BLaER1 treated with 17β-estradiol and CSF1 and Interleukin-3, amounts not matched to agents 10 nM and 100 nM (cell line): ENCODE measurements at regions not wholly inside any gene's neighbourhood (a gene's known extent, or its start where the extent isn't known, plus 50 kb on each side); places are given as distances from the start of the nearest gene placed in this dataset.

Experiments used
- H3K27ac ChIP-seq, 11 experiments: shearing (Covaris generic); formaldehyde crosslinking; 2 replicates each; pipeline ENCODE4 v1.8.1; 2022
- H3K27me3 ChIP-seq, 11 experiments: shearing (Covaris generic); formaldehyde crosslinking; 2 replicates each; pipeline ENCODE4 v1.8.1; 2022
- H3K36me3 ChIP-seq, 11 experiments: shearing (Covaris generic); formaldehyde crosslinking; 2 replicates each; pipeline ENCODE4 v1.8.1; 2022
- H3K4me1 ChIP-seq, 10 experiments: shearing (Covaris generic); formaldehyde crosslinking; 2 replicates each; pipeline ENCODE4 v1.8.1; 2022
- H3K4me2 ChIP-seq, 11 experiments: shearing (Covaris generic); formaldehyde crosslinking; 2 replicates each; pipeline ENCODE4 v1.8.1; 2022
- H3K4me3 ChIP-seq, 10 experiments: shearing (Covaris generic); formaldehyde crosslinking; 2 replicates each; pipeline ENCODE4 v1.8.1; 2022
- H3K9ac ChIP-seq, 11 experiments: shearing (Covaris generic); formaldehyde crosslinking; 2 replicates each; pipeline ENCODE4 v1.8.1; 2022
- H3K9me3 ChIP-seq, 11 experiments: shearing (Covaris generic); formaldehyde crosslinking; replicated peaks in 1 of 11; 2 replicates each; pipeline ENCODE4 v1.8.1; 2022
- H4K20me1 ChIP-seq, 11 experiments: shearing (Covaris generic); formaldehyde crosslinking; 2 replicates each; pipeline ENCODE4 v1.8.1; 2022
- Cebpa-rat ChIP-seq, 11 experiments: shearing (Covaris generic); IDR thresholded peaks; 2 replicates each; pipeline ENCODE4 v1.8.1; 2022

- Histone ChIP-seq H3K9ac (no peak overlapping the region), H3K4me2 (no peak overlapping the region), H3K9me3 (no peaks in the 10 kb centered on the region), H4K20me1 (no peaks in the 10 kb centered on the region), H3K27ac (no peak overlapping the region), H3K36me3 (no peaks in the 10 kb centered on the region), H3K4me1 (no peaks in the 10 kb centered on the region), H3K27me3 (no peaks in the 10 kb centered on the region), H3K4me3 (no peak overlapping the region)
- no peak for TF ChIP-seq Cebpa-rat (IDR thresholded peaks at IDR 0.05)
Measured at GRCh38 chr9:118962426-118962825, 406.8 kb downstream of the BRINP1 start.

GRCh38 chr9:118963674-118964073 is 405.6 kb downstream of the BRINP1 start:
- Histone ChIP-seq H3K4me1 (no peaks in the 10 kb centered on the region), H3K36me3 (no peaks in the 10 kb centered on the region), H4K20me1 (no peaks in the 10 kb centered on the region), H3K9ac (no peak overlapping the region), H3K27ac (no peak overlapping the region), H3K9me3 (no peaks in the 10 kb centered on the region), H3K4me2 (no peak overlapping the region), H3K4me3 (no peak overlapping the region), H3K27me3 (no peaks in the 10 kb centered on the region)
- no peak for TF ChIP-seq Cebpa-rat (IDR thresholded peaks at IDR 0.05)

- no peaks in the 10 kb centered on the region for H3K4me1 ChIP-seq
- no peak overlapping the region for H3K4me2 ChIP-seq
- H3K4me3 ChIP-seq = no peak overlapping the region
- no peak for TF ChIP-seq Cebpa-rat (IDR thresholded peaks at IDR 0.05)
- peaks cover 0 to 4% (median 0%) of the 10 kb centered on the region in 11 experiments; a peak in 2 of 22 replicates for H3K9me3 ChIP-seq
- H4K20me1 ChIP-seq = no peaks in the 10 kb centered on the region
- H3K9ac ChIP-seq = no peak overlapping the region
- H3K27ac ChIP-seq = no peak overlapping the region
- no peaks in the 10 kb centered on the region for H3K27me3 ChIP-seq
- H3K36me3 ChIP-seq = no peaks in the 10 kb centered on the region
Measured at GRCh38 chr9:118967901-118968300, 401.3 kb downstream of the BRINP1 start.

DNA sequence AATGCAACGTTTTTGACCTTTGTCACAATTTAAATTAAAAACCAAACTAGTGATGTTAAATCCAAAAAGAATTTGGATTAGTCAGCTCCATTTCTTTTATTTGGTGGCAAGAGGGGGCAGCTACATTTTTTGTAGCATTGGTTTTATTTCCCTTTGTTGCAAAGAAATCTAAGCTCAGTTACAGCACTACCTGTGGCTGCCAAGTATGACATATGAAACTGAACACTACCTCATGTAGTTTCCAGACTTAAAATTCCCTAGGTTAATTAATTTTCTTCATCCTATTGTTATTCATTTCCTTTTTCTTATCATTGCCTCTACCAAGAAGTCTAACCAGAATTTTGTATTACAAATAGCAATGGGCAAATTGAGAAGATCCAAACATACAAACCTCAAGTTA is 393.5 kb downstream of the BRINP1 start:
- Histone ChIP-seq H3K4me3 (no peak overlapping the region), H4K20me1 (no peaks in the 10 kb centered on the region), H3K4me1 (peaks cover 0 to 7% (median 0%) of the 10 kb centered on the region in 10 experiments; a peak in 4 of 20 replicates), H3K27ac (no peak overlapping the region), H3K9me3 (peaks cover 0 to 4% (median 0%) of the 10 kb centered on the region in 11 experiments; a peak in 2 of 22 replicates), H3K9ac (no peak overlapping the region), H3K27me3 (no peaks in the 10 kb centered on the region), H3K4me2 (no peak overlapping the region), H3K36me3 (no peaks in the 10 kb centered on the region)
- TF ChIP-seq Cebpa-rat (IDR thresholded peaks at IDR 0.05) = no peak

DNA sequence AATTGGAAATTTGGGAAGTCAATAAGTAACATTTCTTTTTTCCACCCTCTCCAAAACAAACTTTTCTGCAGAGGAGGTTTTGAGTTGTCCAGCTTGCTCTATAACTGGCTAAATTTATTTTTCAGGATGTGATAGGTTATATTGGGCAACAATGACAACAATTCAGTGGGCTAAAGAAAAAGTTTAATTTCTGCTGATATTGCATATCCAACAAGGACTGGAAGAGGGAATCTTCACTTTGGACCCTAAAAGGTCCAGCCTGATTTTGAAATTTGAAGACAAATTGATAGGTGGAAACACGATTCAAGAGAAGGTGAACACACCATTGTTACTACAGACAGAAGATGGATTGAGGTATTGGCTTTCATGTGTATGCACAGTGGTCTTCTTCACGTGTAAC is 393.1 kb downstream of the BRINP1 start:
- Histone ChIP-seq H3K9ac (no peak overlapping the region), H3K27ac (no peak overlapping the region), H3K4me1 (peaks cover 0 to 9% (median 0%) of the 10 kb centered on the region in 10 experiments; a peak in 5 of 20 replicates), H3K9me3 (0 out of 22 replicates have a peak, but pooled peaks cover 0 to 4% (median 0%) of the 10 kb centered on the region in 11 experiments), H3K27me3 (no peaks in the 10 kb centered on the region), H3K4me2 (no peak overlapping the region), H4K20me1 (no peaks in the 10 kb centered on the region), H3K36me3 (no peaks in the 10 kb centered on the region), H3K4me3 (no peak overlapping the region)
- TF ChIP-seq Cebpa-rat (IDR thresholded peaks at IDR 0.05) = no peak

DNA sequence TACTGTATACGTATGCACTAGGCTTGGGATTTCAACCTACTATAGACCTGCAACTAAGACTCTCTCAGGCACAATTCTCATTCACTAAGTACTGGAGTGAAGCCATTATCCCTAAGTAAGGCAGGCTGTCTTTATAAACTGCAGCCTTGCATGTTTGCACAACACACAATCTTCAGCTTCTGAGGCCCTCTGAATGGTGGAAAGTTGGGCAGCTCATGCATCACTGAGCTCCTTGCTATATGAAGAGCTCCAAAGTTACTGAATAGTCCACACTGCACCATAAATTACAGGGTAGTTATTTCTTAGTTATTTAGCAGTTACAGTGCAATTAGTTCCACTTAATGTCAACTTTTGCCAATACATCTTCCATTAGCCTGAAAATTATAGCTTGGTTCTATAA is 384.6 kb downstream of the BRINP1 start:
- peak overlapping the region in 1 of 11 experiments; percentile 31; a peak in 2 of 22 replicates for H3K4me2 ChIP-seq
- no peaks in the 10 kb centered on the region for H4K20me1 ChIP-seq
- H3K27ac ChIP-seq = no peak overlapping the region
- H3K9ac ChIP-seq = no peak overlapping the region
- H3K36me3 ChIP-seq = no peaks in the 10 kb centered on the region
- peaks cover 5 to 24% (median 16%) of the 10 kb centered on the region in 10 experiments; a peak in 17 of 20 replicates for H3K4me1 ChIP-seq
- no peak for TF ChIP-seq Cebpa-rat (IDR thresholded peaks at IDR 0.05)
- no peak overlapping the region for H3K4me3 ChIP-seq
- no peaks in the 10 kb centered on the region for H3K9me3 ChIP-seq
- no peaks in the 10 kb centered on the region for H3K27me3 ChIP-seq

DNA sequence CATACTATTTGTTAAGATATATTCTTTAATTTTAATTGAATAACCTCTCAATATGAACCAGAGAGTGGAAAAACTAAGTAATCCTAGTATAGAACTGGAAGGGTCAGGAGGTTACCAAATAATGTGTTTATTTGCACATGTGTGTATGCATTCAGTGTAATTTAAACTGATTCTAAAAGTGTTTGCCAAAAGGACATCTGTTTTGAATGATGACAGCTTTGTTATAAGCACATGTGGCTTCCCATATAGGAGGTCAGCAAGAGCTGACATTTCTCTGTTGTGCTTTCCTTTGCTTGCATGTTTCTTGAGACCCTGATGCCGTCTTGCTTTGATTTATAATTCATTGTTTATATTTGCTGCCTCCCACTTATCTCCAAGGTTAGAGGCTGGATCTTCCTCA is 383.4 kb downstream of the BRINP1 start:
- Histone ChIP-seq H3K4me3 (no peak overlapping the region), H3K4me1 (peaks cover 5 to 24% (median 15%) of the 10 kb centered on the region in 10 experiments; a peak in 17 of 20 replicates)

DNA sequence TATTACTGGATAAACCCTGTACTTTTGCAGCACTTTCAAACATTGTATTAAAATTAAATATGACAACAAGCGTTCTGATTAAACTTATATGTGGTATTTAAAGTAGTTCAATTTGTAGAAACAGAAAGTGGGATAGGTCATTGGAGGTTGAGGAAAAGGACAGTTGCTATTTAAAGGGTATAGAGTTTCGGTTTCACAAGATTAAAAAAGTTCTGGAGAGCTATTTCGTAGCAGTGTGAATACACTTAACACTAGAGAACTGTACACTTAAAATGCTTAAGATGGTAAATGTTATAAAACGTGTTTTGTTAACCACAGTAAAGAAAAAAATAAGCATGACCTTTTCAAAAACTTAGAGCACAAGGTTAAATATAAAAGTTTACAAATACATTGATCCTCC is 382.1 kb downstream of the BRINP1 start:
- no peak for TF ChIP-seq Cebpa-rat (IDR thresholded peaks at IDR 0.05)
- Histone ChIP-seq H3K4me1 (peaks cover 13 to 27% (median 22%) of the 10 kb centered on the region in 10 experiments; a peak in 18 of 20 replicates), H3K27me3 (no peaks in the 10 kb centered on the region), H3K27ac (no peak overlapping the region), H3K4me2 (peak overlapping the region; percentile 4 to 45 (median 22); a peak in 17 of 22 replicates), H3K36me3 (no peaks in the 10 kb centered on the region), H3K4me3 (no peak overlapping the region), H3K9me3 (no peaks in the 10 kb centered on the region), H4K20me1 (0 out of 22 replicates have a peak, but pooled peaks cover 0 to 4% (median 0%) of the 10 kb centered on the region in 11 experiments), H3K9ac (no peak overlapping the region)

More for the DNA sequence above, 383.4 kb downstream of the BRINP1 start:
- no peaks in the 10 kb centered on the region for H3K27me3 ChIP-seq
- no peak overlapping the region for H3K27ac ChIP-seq
- H3K4me2 ChIP-seq = no peak overlapping the region
- H3K36me3 ChIP-seq = no peaks in the 10 kb centered on the region
- no peaks in the 10 kb centered on the region for H4K20me1 ChIP-seq
- H3K9me3 ChIP-seq = no peaks in the 10 kb centered on the region
- TF ChIP-seq Cebpa-rat (IDR thresholded peaks at IDR 0.05) = no peak
- no peak overlapping the region for H3K9ac ChIP-seq

DNA sequence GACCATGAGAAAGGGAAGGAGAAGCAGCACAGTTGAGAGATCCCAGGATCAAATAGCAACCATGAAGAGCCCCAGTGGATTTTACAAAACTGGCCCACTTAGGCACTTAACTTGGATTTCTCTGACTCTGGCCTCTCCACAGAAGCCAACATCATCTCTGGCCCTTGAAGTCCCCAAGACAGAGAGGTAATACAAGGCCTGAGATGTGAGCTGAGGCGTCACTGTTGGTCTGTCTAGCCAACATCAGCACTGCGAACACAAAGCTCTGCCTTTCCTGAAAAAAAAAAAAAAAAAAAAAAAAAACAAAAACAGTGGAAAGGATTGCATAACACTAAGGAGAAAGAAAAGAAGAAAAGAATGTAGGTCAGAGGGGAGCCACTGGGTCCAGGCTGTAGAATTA is 378.3 kb downstream of the BRINP1 start:
- no peaks in the 10 kb centered on the region for H3K36me3 ChIP-seq
- no peak overlapping the region for H3K9ac ChIP-seq
- H4K20me1 ChIP-seq = 0 out of 22 replicates have a peak, but pooled peaks cover 0 to 4% (median 0%) of the 10 kb centered on the region in 11 experiments
- H3K4me3 ChIP-seq = no peak overlapping the region
- no peaks in the 10 kb centered on the region for H3K27me3 ChIP-seq
- no peak for TF ChIP-seq Cebpa-rat (IDR thresholded peaks at IDR 0.05)
- H3K4me1 ChIP-seq = peaks cover 13 to 25% (median 16%) of the 10 kb centered on the region in 10 experiments; a peak in 18 of 20 replicates
- H3K27ac ChIP-seq = no peak overlapping the region
- H3K4me2 ChIP-seq = peak overlapping the region in 6 of 11 experiments; percentile 15 to 52 (median 48); a peak in 9 of 22 replicates
- H3K9me3 ChIP-seq = no peaks in the 10 kb centered on the region
